Stomach (tissue), 8 donors: ENCODE measurements at regions not wholly inside any gene's neighbourhood (a gene's known extent, or its start where the extent isn't known, plus 50 kb on each side); places are given as distances from the start of the nearest gene placed in this dataset.

Source experiments
- DNase-seq, 2 donors: peaks; one replicate each; pipeline versions ENCODE4 v3.0.0 to v3.0.0-alpha.2; 2013 to 2019
- H3K27ac ChIP-seq, 5 donors: fragments of 200-600 bp in 4 of 5; sonication (generic) in 4 of 5; one replicate each; pipeline ENCODE4 v1.5.1; 2013 to 2019; ENCODE audit warnings: mild to moderate bottlenecking in 1 of 5, moderate library complexity in 1 of 5
- H3K27me3 ChIP-seq, 3 donors: fragments of 200-600 bp; sonication (generic); one replicate each; pipeline ENCODE4 v1.5.1; 2017 to 2019; ENCODE audit warnings: mixed run types in 1 of 3
- H3K36me3 ChIP-seq, 4 donors: fragments of 200-600 bp; sonication (generic); 1 replicate in 3 of 4; 2 replicates in 1 of 4; pipeline ENCODE4 v1.5.1; 2016 to 2019
- H3K4me1 ChIP-seq, 4 donors: fragments of 200-600 bp; sonication (generic); one replicate each; pipeline ENCODE4 v1.5.1; 2016 to 2019
- H3K4me3 ChIP-seq, 4 donors: fragments of 200-600 bp; sonication (generic) in 3 of 4; one replicate each; pipeline ENCODE4 v1.5.1; 2016 to 2019; ENCODE audit warnings: mild to moderate bottlenecking in 1 of 4
- H3K9me3 ChIP-seq, 4 donors: fragments of 200-600 bp; sonication (generic); one replicate each; pipeline ENCODE4 v1.5.1; 2016 to 2019
- EP300 ChIP-seq: sonication (generic); formaldehyde crosslinking; IDR thresholded peaks from one replicate; pipeline ENCODE4 v1.6.1; 2017; ENCODE audit warnings: antibody characterized with exemption
- POLR2A ChIP-seq, 4 donors: fragments of 450-650 bp; IDR thresholded peaks; one replicate each; pipeline ENCODE4 v1.6.1; 2016; ENCODE audit warnings: antibody characterized with exemption in 4 of 4, control low read depth in 2 of 4, mild to moderate bottlenecking in 1 of 4, moderate library complexity in 1 of 4
- POLR2AphosphoS5 ChIP-seq, 3 donors: sonication (generic); formaldehyde crosslinking; IDR thresholded peaks; one replicate each; pipeline ENCODE4 v1.6.1; 2016; ENCODE audit warnings: antibody characterized with exemption in 3 of 3
- WGBS, 5 donors: extraction: QIAGEN DNeasy Blood & Tissue Kit in 3 of 5; methylation state at CpG; one replicate each; pipeline versions ENCODE4 v1.1.5 to v1.1.7; 2013 to 2018; 5-methylcytosine and 5-hydroxymethylcytosine counted together
- intact Hi-C: fragments of 100-400 bp; cut with DNase I; formaldehyde crosslinking; loops from one replicate; pipeline ENCODE4 v1.15.1; 2023; ENCODE audit warnings: low total_unique reads
- TF ChIP-seq, protein P1 (sequence below), 7 experiments: fragments of 450-650 bp in 4 of 7; fragments of 200-600 bp in 3 of 7; sonication (generic) in 3 of 7; IDR thresholded peaks; one replicate each; pipeline ENCODE4 v1.5.1; 2016 to 2019; ENCODE audit warnings: antibody characterized with exemption in 7 of 7, control low read depth in 2 of 7, mild to moderate bottlenecking in 1 of 7
- donor health status: healthy with polysubstance abuse.
- donor health status: Bipolar disorder and iron deficiency.
- donor health status: healthy.

DNA sequence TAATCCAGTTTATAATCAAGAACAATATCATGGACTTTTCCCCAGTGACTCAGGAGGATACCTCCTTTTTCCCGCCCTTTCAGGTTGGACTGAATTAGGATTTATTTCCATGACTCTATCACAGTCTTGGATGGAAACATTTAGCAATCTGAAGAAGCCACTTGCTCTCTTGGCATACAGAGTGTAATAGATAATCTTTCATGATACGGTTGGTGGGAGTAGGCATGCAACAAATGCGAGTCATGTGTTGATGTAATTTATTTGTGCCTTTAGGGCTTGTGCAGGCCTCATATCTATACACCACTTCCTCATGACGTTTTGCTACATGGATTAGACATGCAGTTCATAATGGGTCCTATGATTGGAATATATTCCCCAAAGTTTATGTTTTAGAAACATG is 54.2 kb upstream of the MCTP2 start:
- peaks cover 0 to 1% (median 0%) of the 10 kb centered on the region in 4 donors for H3K9me3 ChIP-seq
- H3K27me3 ChIP-seq = no peaks in the 10 kb centered on the region
- no peaks in the 10 kb centered on the region for H3K36me3 ChIP-seq
- 68 to 79% (median 73%) methylated on average over 4 of the region's 4 CpGs for WGBS, 5 donors
- no peak overlapping the region for H3K27ac ChIP-seq
- intact Hi-C loops = no loop called here
- TF ChIP-seq, protein P1, sequence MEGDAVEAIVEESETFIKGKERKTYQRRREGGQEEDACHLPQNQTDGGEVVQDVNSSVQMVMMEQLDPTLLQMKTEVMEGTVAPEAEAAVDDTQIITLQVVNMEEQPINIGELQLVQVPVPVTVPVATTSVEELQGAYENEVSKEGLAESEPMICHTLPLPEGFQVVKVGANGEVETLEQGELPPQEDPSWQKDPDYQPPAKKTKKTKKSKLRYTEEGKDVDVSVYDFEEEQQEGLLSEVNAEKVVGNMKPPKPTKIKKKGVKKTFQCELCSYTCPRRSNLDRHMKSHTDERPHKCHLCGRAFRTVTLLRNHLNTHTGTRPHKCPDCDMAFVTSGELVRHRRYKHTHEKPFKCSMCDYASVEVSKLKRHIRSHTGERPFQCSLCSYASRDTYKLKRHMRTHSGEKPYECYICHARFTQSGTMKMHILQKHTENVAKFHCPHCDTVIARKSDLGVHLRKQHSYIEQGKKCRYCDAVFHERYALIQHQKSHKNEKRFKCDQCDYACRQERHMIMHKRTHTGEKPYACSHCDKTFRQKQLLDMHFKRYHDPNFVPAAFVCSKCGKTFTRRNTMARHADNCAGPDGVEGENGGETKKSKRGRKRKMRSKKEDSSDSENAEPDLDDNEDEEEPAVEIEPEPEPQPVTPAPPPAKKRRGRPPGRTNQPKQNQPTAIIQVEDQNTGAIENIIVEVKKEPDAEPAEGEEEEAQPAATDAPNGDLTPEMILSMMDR (IDR thresholded peaks at IDR 0.05) = no peak
- TF ChIP-seq POLR2A (IDR thresholded peaks at IDR 0.05) (no peak), EP300 (no peak), POLR2AphosphoS5 (IDR thresholded peaks at IDR 0.05) (no peak)
- no peaks in the 10 kb centered on the region for H3K4me1 ChIP-seq
- no peak for DNase-seq
- H3K4me3 ChIP-seq = no peak overlapping the region

DNA sequence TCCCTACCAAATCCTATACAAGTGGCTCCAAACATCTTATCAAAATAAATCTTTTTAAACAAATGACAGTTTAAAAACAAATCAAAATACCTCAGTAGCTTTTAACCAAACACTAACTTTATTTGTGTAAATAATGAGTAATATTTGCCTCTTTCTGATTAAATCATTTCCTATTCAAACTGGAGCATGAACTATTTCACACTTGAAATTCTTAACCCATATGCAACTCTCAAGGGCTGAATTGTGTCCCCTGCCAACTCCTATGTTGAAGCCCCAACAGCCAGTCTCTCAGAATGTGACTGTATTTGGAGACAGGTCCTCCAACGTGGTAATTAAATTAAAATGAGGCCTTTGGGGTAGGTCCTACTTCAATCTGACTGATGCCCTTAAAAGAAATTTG is 55.9 kb upstream of the MCTP2 start:
- 35 to 50% (median 41%) methylated on average over 1 of the region's 1 CpG for WGBS, 5 donors
- intact Hi-C loops = no loop called here
- Histone ChIP-seq H3K9me3 (peaks cover 0 to 7% (median 0%) of the 10 kb centered on the region in 4 donors), H3K36me3 (no peaks in the 10 kb centered on the region), H3K27ac (no peak overlapping the region), H3K27me3 (no peaks in the 10 kb centered on the region), H3K4me3 (no peak overlapping the region), H3K4me1 (no peaks in the 10 kb centered on the region)
- TF ChIP-seq POLR2A (IDR thresholded peaks at IDR 0.05) (no peak), EP300 (no peak), POLR2AphosphoS5 (IDR thresholded peaks at IDR 0.05) (no peak)
- TF ChIP-seq, protein P1 (IDR thresholded peaks at IDR 0.05) = no peak
- no peak for DNase-seq

DNA sequence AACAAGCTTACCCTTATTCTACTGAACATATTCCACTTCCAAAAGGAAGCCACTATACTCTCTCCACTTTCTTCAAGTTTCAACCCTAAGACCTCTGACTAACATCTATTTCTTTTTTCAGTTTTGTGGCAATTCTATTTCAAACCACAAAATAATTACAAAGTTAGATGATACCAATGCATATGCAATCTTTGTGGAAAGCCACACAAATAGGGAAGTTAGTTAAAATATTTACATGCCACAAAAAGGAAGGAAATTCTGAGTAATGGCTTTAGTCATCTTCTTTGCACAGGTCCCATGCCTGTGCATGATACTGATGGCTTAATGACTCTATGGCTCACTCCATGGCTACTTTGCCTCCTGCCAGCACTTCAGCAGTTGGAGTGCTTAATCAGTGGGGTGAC is 57.0 kb upstream of the MCTP2 start:
- no peak for DNase-seq
- Histone ChIP-seq H3K4me3 (no peak overlapping the region), H3K27me3 (no peaks in the 10 kb centered on the region), H3K9me3 (peaks cover 0 to 7% (median 0%) of the 10 kb centered on the region in 4 donors), H3K4me1 (no peaks in the 10 kb centered on the region), H3K36me3 (no peaks in the 10 kb centered on the region), H3K27ac (peak overlapping the region in 1 of 5 donors; percentile 47)
- TF ChIP-seq, protein P1 (IDR thresholded peaks at IDR 0.05) = no peak
- TF ChIP-seq POLR2A (IDR thresholded peaks at IDR 0.05) (no peak), EP300 (no peak), POLR2AphosphoS5 (IDR thresholded peaks at IDR 0.05) (peak in 1 of 3 donors; percentile 34)
- intact Hi-C loops = no loop called here

DNA sequence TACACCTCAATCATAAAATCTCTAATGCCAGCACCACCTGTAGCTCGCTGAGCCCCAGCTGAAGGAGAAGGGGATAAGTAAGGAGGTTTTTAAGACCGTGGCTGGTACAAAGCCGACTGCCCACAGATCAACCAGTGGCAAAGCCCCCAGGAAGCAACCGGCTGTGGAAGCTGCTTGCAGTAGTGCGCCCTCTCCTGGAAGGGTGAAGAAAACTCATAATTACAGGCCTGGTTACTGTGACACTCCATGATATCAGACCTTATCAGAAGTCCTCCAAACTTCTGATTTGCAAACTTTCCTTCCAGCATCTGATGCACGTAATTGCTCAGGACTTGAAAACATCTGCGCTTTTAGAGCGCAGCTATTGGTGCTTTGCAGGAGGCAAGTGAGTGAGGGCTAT is 63.1 kb upstream of the MCTP2 start:
- intact Hi-C loops = no loop called here

More for the DNA sequence above, 63.1 kb upstream of the MCTP2 start:
- no peak for DNase-seq
- H3K4me1 ChIP-seq = no peaks in the 10 kb centered on the region
- no peak overlapping the region for H3K4me3 ChIP-seq
- TF ChIP-seq, protein P1 (IDR thresholded peaks at IDR 0.05) = no peak
- TF ChIP-seq POLR2A (IDR thresholded peaks at IDR 0.05) (no peak), POLR2AphosphoS5 (IDR thresholded peaks at IDR 0.05) (no peak), EP300 (no peak)
- no peaks in the 10 kb centered on the region for H3K36me3 ChIP-seq
- H3K9me3 ChIP-seq = peaks cover 0 to 7% (median 0%) of the 10 kb centered on the region in 4 donors
- 79 to 88% (median 85%) methylated on average over 8 of the region's 8 CpGs for WGBS, 5 donors
- H3K27ac ChIP-seq = no peak overlapping the region
- H3K27me3 ChIP-seq = no peaks in the 10 kb centered on the region
